Smooth muscle cell (in vitro differentiated cells): ENCODE measurements at regions not wholly inside any gene's neighbourhood (a gene's known extent, or its start where the extent isn't known, plus 50 kb on each side); places are given as distances from the start of the nearest gene placed in this dataset.

Experiments used
- DNase-seq: peaks from one replicate; lab custom pipeline; 2025; ENCODE audit not compliant: unreplicated experiment; lab: John Stamatoyannopoulos, UW
- H2AFZ ChIP-seq: fragments of 200-600 bp; sonication (generic); 2 replicates; pipeline ENCODE4 v1.6.0; 2016; ENCODE audit warnings: antibody characterized with exemption, low read depth, mild to moderate bottlenecking
- H3F3A ChIP-seq: fragments of 200-600 bp; sonication (generic); 2 replicates; pipeline ENCODE4 v1.6.0; 2017; ENCODE audit warnings: antibody characterized with exemption, low read depth
- H3K27ac ChIP-seq: fragments of 200-600 bp; sonication (generic); 2 replicates; pipeline ENCODE4 v1.5.1; 2016; ENCODE audit warnings: low read depth, mild to moderate bottlenecking
- H3K27me3 ChIP-seq: fragments of 200-600 bp; sonication (generic); 2 replicates; pipeline ENCODE4 v1.6.1; 2016; ENCODE audit warnings: low read depth, mild to moderate bottlenecking
- H3K36me3 ChIP-seq: fragments of 200-600 bp; sonication (generic); 2 replicates; pipeline ENCODE4 v1.5.1; 2016; ENCODE audit warnings: low read depth
- H3K4me1 ChIP-seq: fragments of 200-600 bp; sonication (generic); 2 replicates; pipeline ENCODE4 v1.5.1; 2016; ENCODE audit warnings: low read depth
- H3K4me2 ChIP-seq: fragments of 200-600 bp; sonication (generic); 2 replicates; pipeline ENCODE4 v1.6.0; 2016; ENCODE audit warnings: mild to moderate bottlenecking
- H3K4me3 ChIP-seq: fragments of 200-600 bp; sonication (generic); 2 replicates; pipeline ENCODE4 v1.5.1; 2016; ENCODE audit warnings: mild to moderate bottlenecking
- H3K79me2 ChIP-seq: fragments of 200-600 bp; sonication (generic); 2 replicates; pipeline ENCODE4 v1.6.0; 2016; ENCODE audit warnings: low read depth, mild to moderate bottlenecking
- H3K9ac ChIP-seq: fragments of 200-600 bp; sonication (generic); 2 replicates; pipeline ENCODE4 v1.6.0; 2016; ENCODE audit warnings: low read depth
- H3K9me3 ChIP-seq: fragments of 200-600 bp; sonication (generic); replicated peaks from 2 replicates; pipeline ENCODE4 v1.5.1; 2016; ENCODE audit warnings: low read depth
- H4K20me1 ChIP-seq: fragments of 200-600 bp; sonication (generic); 2 replicates; pipeline ENCODE4 v1.6.0; 2016; ENCODE audit warnings: low read depth
- WGBS: methylation state at CpG from one replicate; pipeline ENCODE4 v1.1.7; 2016; ENCODE audit warnings: low lambda C conversion rate; 5-methylcytosine and 5-hydroxymethylcytosine counted together
- TF ChIP-seq, protein P1 (sequence below): fragments of 200-600 bp; sonication (generic); IDR thresholded peaks from 2 replicates; pipeline ENCODE4 v1.5.1; 2017; ENCODE audit warnings: borderline replicate concordance, mild to moderate bottlenecking, antibody characterized with exemption; ENCODE audit not compliant: insufficient read depth, poor library complexity, severe bottlenecking

DNA sequence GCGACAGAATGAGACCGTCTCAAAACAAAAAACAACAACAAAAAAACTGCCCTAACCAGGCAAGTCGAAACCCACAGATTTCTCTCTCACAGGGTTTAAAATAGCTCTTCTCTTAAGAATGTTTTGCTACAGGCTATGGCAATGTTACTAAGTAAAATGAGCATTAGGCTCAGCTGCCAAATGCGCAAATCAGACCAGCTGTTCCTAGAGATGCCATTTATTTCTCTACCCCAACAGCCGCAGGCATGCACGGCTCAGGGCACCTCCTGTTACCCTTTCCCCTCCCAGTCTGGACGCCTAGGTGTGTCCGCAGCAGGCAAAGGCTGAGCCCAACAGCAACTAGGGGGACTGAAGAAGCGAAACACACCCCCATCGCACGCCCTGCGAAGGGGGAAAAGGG lies 168.3 kb upstream of the MBL2 start:
- Histone ChIP-seq H2AFZ (no peak overlapping the region), H4K20me1 (no peaks in the 10 kb centered on the region), H3K27me3 (no peaks in the 10 kb centered on the region), H3K36me3 (no peaks in the 10 kb centered on the region), H3K79me2 (no peaks in the 10 kb centered on the region), H3K4me1 (no peaks in the 10 kb centered on the region), H3K9ac (no peak overlapping the region), H3K4me2 (no peak overlapping the region), H3K27ac (no peak overlapping the region), H3F3A (no peaks in the 10 kb centered on the region), H3K4me3 (no peak overlapping the region), H3K9me3 (no peaks in the 10 kb centered on the region)
- 92% methylated on average over 12 of the region's 12 CpGs for WGBS
- DNase-seq, result no peak
- TF ChIP-seq, protein P1, sequence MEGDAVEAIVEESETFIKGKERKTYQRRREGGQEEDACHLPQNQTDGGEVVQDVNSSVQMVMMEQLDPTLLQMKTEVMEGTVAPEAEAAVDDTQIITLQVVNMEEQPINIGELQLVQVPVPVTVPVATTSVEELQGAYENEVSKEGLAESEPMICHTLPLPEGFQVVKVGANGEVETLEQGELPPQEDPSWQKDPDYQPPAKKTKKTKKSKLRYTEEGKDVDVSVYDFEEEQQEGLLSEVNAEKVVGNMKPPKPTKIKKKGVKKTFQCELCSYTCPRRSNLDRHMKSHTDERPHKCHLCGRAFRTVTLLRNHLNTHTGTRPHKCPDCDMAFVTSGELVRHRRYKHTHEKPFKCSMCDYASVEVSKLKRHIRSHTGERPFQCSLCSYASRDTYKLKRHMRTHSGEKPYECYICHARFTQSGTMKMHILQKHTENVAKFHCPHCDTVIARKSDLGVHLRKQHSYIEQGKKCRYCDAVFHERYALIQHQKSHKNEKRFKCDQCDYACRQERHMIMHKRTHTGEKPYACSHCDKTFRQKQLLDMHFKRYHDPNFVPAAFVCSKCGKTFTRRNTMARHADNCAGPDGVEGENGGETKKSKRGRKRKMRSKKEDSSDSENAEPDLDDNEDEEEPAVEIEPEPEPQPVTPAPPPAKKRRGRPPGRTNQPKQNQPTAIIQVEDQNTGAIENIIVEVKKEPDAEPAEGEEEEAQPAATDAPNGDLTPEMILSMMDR, result no peak

DNA sequence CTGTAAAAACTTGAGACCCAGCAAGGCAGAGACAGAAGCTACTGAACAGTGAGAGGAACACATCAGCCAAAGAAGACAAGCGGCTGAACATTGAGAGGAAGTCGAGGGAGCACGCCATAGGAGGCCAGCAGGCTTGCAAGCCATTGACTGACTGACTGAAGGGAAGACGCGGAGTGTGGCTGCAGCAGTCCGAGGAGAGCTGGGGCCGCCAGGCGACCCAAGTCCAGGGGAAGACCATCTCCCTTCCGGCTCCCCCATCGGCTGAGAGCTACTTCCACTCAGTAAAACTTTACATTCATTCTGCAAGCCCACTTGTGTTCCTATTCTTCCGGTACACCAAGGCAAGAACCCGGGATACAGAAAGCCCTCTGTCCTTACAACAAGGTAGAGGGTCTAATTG lies 167.3 kb upstream of the MBL2 start:
- TF ChIP-seq, protein P1, result no peak
- Histone ChIP-seq H3F3A (no peaks in the 10 kb centered on the region), H3K27me3 (no peaks in the 10 kb centered on the region), H3K9me3 (no peaks in the 10 kb centered on the region), H3K79me2 (no peaks in the 10 kb centered on the region), H4K20me1 (no peaks in the 10 kb centered on the region), H3K27ac (no peak overlapping the region), H3K9ac (no peak overlapping the region), H3K4me2 (no peak overlapping the region), H3K36me3 (no peaks in the 10 kb centered on the region), H2AFZ (no peak overlapping the region), H3K4me3 (no peak overlapping the region), H3K4me1 (no peaks in the 10 kb centered on the region)
- no peak for DNase-seq
- 98% methylated on average over 12 of the region's 12 CpGs for WGBS

DNA sequence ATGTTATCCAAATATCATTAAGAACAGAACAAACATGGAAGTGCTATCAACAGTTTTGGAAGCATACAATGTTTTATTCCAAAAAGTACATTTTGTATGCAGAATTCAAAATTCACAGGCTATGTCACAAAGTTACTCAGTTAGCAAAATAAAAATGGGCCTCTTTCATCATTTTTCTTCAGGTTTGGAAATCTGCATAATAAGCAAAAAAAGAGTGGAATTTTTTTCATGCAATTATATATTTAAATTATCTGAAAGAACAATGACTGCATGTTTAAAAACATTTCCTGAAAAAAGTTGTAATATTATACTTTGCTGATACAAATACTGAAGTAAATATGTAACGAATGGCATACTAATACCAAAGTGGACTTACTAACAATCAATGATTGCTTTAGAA lies 161.2 kb upstream of the MBL2 start:
- no peak overlapping the region for H2AFZ ChIP-seq
- TF ChIP-seq, protein P1, result no peak
- H3K4me2 ChIP-seq, result no peak overlapping the region
- DNase-seq, result no peak
- no peaks in the 10 kb centered on the region for H3F3A ChIP-seq
- no peaks in the 10 kb centered on the region for H4K20me1 ChIP-seq
- H3K9ac ChIP-seq, result no peak overlapping the region
- H3K9me3 ChIP-seq, result no peaks in the 10 kb centered on the region
- H3K36me3 ChIP-seq, result no peaks in the 10 kb centered on the region
- no peaks in the 10 kb centered on the region for H3K79me2 ChIP-seq
- no peak overlapping the region for H3K27ac ChIP-seq
- no peaks in the 10 kb centered on the region for H3K4me1 ChIP-seq
- WGBS, result 94% methylated on average over 1 of the region's 1 CpG
- no peaks in the 10 kb centered on the region for H3K27me3 ChIP-seq
- no peak overlapping the region for H3K4me3 ChIP-seq

DNA sequence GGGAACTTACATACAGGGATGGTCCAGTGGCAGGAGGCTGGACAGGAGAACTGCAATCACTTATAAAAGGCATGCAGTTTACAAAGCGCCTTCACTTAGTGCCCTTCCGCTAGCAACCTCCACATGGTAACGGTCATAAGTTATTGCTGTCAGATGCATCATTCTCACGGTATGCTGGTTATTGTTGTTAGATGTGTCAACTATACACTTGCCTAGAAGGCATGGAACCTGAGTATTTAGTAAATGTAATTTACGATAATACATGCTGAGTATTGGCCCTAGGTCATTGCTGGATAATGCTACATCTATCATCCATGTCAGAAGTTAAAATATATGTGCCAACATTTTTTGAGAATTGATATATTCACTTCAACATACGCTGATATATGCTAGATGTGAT lies 155.1 kb upstream of the MBL2 start:
- no peaks in the 10 kb centered on the region for H3K27me3 ChIP-seq
- H3K9ac ChIP-seq, result no peak overlapping the region
- WGBS, result 94% methylated on average over 6 of the region's 6 CpGs
- TF ChIP-seq, protein P1, result no peak
- H3K9me3 ChIP-seq, result no peaks in the 10 kb centered on the region
- no peaks in the 10 kb centered on the region for H4K20me1 ChIP-seq
- no peaks in the 10 kb centered on the region for H3F3A ChIP-seq
- no peak for DNase-seq
- no peak overlapping the region for H3K4me3 ChIP-seq
- H3K79me2 ChIP-seq, result no peaks in the 10 kb centered on the region
- H2AFZ ChIP-seq, result no peak overlapping the region
- H3K4me1 ChIP-seq, result no peaks in the 10 kb centered on the region
- no peak overlapping the region for H3K27ac ChIP-seq
- H3K4me2 ChIP-seq, result no peak overlapping the region
- no peaks in the 10 kb centered on the region for H3K36me3 ChIP-seq
